GM12878 (cell line): ENCODE measurements at regions not wholly inside any gene's neighbourhood (a gene's known extent, or its start where the extent isn't known, plus 50 kb on each side); places are given as distances from the start of the nearest gene placed in this dataset.

ENCODE experiments used
- ATAC-seq: fragments of 200-7000 bp; cut with Tn5 transposase; 3 replicates; pipeline ENCODE4 v1.9.1; 2020; ENCODE audit warnings: mild to moderate bottlenecking, moderate library complexity
- BruUV-seq: library from RNA; stranded (reverse); fragments of 400-500 nt; replicated peaks from 2 replicates; lab custom pipeline; 2021; lab: Mats Ljungman, UMichigan
- CTCF ChIA-PET: fragments of 300-600 bp; sonication (Branson Sonifier 250); formaldehyde crosslinking; extraction: SDS; loops from one replicate; lab custom pipeline; 2021; ENCODE audit warnings: inconsistent platforms; lab: Yijun Ruan, JAX
- POLR2A ChIA-PET: fragments of 350-600 bp; formaldehyde crosslinking; extraction: SDS; loops from one replicate; lab custom pipeline; 2021; ENCODE audit warnings: inconsistent platforms; lab: Charles Lee
- RAD21 ChIA-PET: fragments of 300-600 bp; sonication (Branson Sonifier 250); formaldehyde crosslinking; loops from one replicate; lab custom pipeline; 2023; ENCODE audit warnings: antibody characterized with exemption; ENCODE audit not compliant: unreplicated experiment; lab: Charles Lee
- SMC1A ChIA-PET: fragments of 300-600 bp; sonication (Branson Sonifier 250); formaldehyde crosslinking; loops from one replicate; lab custom pipeline; 2023; ENCODE audit not compliant: unreplicated experiment, uncharacterized antibody; lab: Charles Lee
- DNase-seq: peaks from one replicate; pipeline ENCODE4 v3.0.0-alpha.2; 2011; ENCODE audit warnings: low read depth, low spot score
- FAIRE-seq: peaks from 3 replicates; lab custom pipeline; 2011; peaks lifted over from hg19 to GRCh38; lab: Jason Lieb, UNC
- H2AFZ ChIP-seq: 2 replicates; pipeline ENCODE4 v1.6.0; 2011; ENCODE audit warnings: low read depth, low read length, control low read depth; ENCODE audit not compliant: control insufficient read depth
- H3K27ac ChIP-seq: 2 replicates; pipeline ENCODE4 v1.5.1; 2011; ENCODE audit warnings: control low read depth; ENCODE audit not compliant: control insufficient read depth, insufficient read depth
- H3K27me3 ChIP-seq, 2 experiments: replicated peaks in 1 of 2; 2 replicates each; pipeline versions ENCODE4 v1.6.0 to v1.6.1; 2011; ENCODE audit warnings: low read length in 1 of 2; ENCODE audit not compliant: control insufficient read depth in 2 of 2, insufficient read depth in 2 of 2
- H3K36me3 ChIP-seq, 2 experiments: 2 replicates each; pipeline ENCODE4 v1.5.1; 2011; ENCODE audit warnings: low read length in 1 of 2; ENCODE audit not compliant: control insufficient read depth in 2 of 2, insufficient read depth in 2 of 2
- H3K4me1 ChIP-seq: 2 replicates; pipeline ENCODE4 v1.6.1; 2011; ENCODE audit warnings: mild to moderate bottlenecking, low read length, moderate library complexity, mixed read lengths; ENCODE audit not compliant: control insufficient read depth, insufficient read depth
- H3K4me2 ChIP-seq: 2 replicates; pipeline ENCODE4 v1.6.0; 2011; ENCODE audit warnings: control low read depth; ENCODE audit not compliant: control insufficient read depth, insufficient read depth
- H3K4me3 ChIP-seq: fragments of 200-600 bp; sonication (generic); 2 replicates; pipeline ENCODE4 v1.5.1; 2016
- H3K79me2 ChIP-seq: 2 replicates; pipeline ENCODE4 v1.6.0; 2011; ENCODE audit warnings: low read length; ENCODE audit not compliant: control insufficient read depth, insufficient read depth
- H3K9ac ChIP-seq: 2 replicates; pipeline ENCODE4 v1.8.0; 2011; ENCODE audit warnings: low read length, control low read depth, mixed read lengths; ENCODE audit not compliant: control insufficient read depth, insufficient read depth
- H3K9me3 ChIP-seq: replicated peaks from 3 replicates; pipeline ENCODE4 v1.5.1; 2011; ENCODE audit warnings: mild to moderate bottlenecking, low read length; ENCODE audit not compliant: control insufficient read depth, insufficient read depth
- H4K20me1 ChIP-seq: 2 replicates; pipeline ENCODE4 v1.6.0; 2011; ENCODE audit not compliant: control insufficient read depth, insufficient read depth
- BRCA1 ChIP-seq: IDR thresholded peaks from 2 replicates; pipeline ENCODE4 v1.6.1; 2011; ENCODE audit warnings: low read depth, low read length, improper control_type of control experiment
- CEBPB ChIP-seq, 2 experiments: fragments of 150-350 bp in 1 of 2; IDR thresholded peaks; 2 replicates each; pipeline ENCODE4 v1.6.1; 2012 to 2014; ENCODE audit warnings: low read depth in 2 of 2, low read length in 2 of 2, borderline replicate concordance in 1 of 2, inconsistent platforms in 1 of 2
- CHD2 ChIP-seq: IDR thresholded peaks from 2 replicates; pipeline ENCODE4 v1.6.1; 2011; ENCODE audit warnings: low read depth, low read length, improper control_type of control experiment, borderline replicate concordance
- FOXM1 ChIP-seq: IDR thresholded peaks from 2 replicates; pipeline ENCODE4 v1.6.1; 2012; ENCODE audit warnings: low read depth, mild to moderate bottlenecking, inconsistent platforms, low read length, moderate library complexity
- HCFC1 ChIP-seq: fragments of 150-350 bp; IDR thresholded peaks from 2 replicates; pipeline ENCODE4 v1.6.1; 2014; ENCODE audit warnings: low read length
- MTA3 ChIP-seq: IDR thresholded peaks from 2 replicates; pipeline ENCODE4 v1.6.1; 2012; ENCODE audit warnings: low read length, inconsistent platforms, borderline replicate concordance
- NFYB ChIP-seq: IDR thresholded peaks from 2 replicates; pipeline ENCODE4 v1.6.1; 2011; ENCODE audit warnings: low read depth, mild to moderate bottlenecking, low read length, improper control_type of control experiment, moderate library complexity; ENCODE audit not compliant: insufficient read depth
- PAX5 ChIP-seq: IDR thresholded peaks from 2 replicates; pipeline ENCODE4 v1.6.1; 2011; ENCODE audit warnings: low read depth, low read length, borderline replicate concordance
- SREBF1 ChIP-seq: IDR thresholded peaks from 2 replicates; pipeline ENCODE4 v1.6.1; 2012; ENCODE audit warnings: mild to moderate bottlenecking, low read length
- SRF ChIP-seq, 2 experiments: IDR thresholded peaks; 2 replicates each; pipeline ENCODE4 v1.6.1; 2011; ENCODE audit warnings: low read depth in 2 of 2, low read length in 2 of 2, mild to moderate bottlenecking in 1 of 2, moderate library complexity in 1 of 2
- ZBED1 ChIP-seq: IDR thresholded peaks from 2 replicates; pipeline ENCODE4 v1.6.1; 2016; ENCODE audit warnings: borderline replicate concordance
- ZNF207 ChIP-seq: fragments of 450-650 bp; IDR thresholded peaks from 2 replicates; pipeline ENCODE4 v1.6.1; 2014; ENCODE audit warnings: antibody characterized with exemption, mild to moderate bottlenecking, borderline replicate concordance
- WGBS: methylation state at CpG from one replicate; pipeline ENCODE4 v1.1.6; 2016; ENCODE audit warnings: low lambda C conversion rate; ENCODE audit not compliant: insufficient replicate concordance, insufficient coverage; ENCODE audit errors: missing lambda C conversion rate; 5-methylcytosine and 5-hydroxymethylcytosine counted together
- in situ Hi-C: fragments of 300-500 bp; cut with MboI; formaldehyde crosslinking; loops from 9 replicates; pipeline ENCODE4 v1.14.3; 2018; ENCODE audit warnings: mixed read lengths
- intact Hi-C: fragments of 100-400 bp; cut with micrococcal nuclease; formaldehyde crosslinking; loops from one replicate; pipeline ENCODE4 v1.14.2; 2022; ENCODE audit not compliant: unreplicated experiment
- TF ChIP-seq, protein P1 (sequence below): IDR thresholded peaks from 2 replicates; pipeline ENCODE4 v1.6.1; 2012; ENCODE audit warnings: mild to moderate bottlenecking, low read depth, low read length
- TF ChIP-seq, protein P2 (sequence below): fragments of 450-650 bp; IDR thresholded peaks from 2 replicates; pipeline ENCODE4 v1.6.1; 2017; ENCODE audit warnings: mild to moderate bottlenecking
- TF ChIP-seq, protein P3 (sequence below): fragments of 450-650 bp; formaldehyde crosslinking; IDR thresholded peaks from 2 replicates; pipeline ENCODE4 v1.5.0; 2022; ENCODE audit warnings: mild to moderate bottlenecking, missing genetic modification characterization

DNA sequence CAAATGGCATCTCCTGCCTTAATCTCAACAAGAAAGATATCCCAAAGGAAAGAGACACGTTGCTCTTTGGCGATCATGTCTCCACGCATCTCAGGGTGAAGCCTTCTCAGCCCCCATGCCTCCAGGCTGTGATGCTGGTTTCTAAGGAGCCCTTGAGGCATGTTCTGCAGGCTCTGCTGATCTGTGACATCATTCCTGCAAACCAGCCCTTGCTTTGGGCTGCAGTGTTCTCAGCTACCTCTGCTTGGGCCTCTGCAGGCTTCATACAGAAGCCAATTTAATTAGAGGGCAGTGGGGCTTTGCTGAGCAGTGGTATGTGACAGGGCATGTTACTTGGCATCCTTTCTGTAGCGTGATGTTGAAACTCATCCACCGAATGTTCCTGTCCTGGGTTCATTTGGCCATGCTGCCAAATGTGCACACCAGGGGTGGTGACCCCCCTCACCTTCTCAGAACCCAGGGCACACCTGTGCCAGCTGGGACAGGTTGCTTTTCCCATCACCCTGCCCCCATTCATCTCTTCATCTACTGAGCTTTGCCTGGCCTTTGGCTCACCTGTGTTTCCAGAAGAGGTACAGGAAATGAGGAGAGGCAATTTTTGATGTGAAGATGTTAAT lies 230.9 kb downstream of the TEX29 start:
- no peaks in the 10 kb centered on the region for H4K20me1 ChIP-seq
- ATAC-seq (no peak), FAIRE-seq (no peak), DNase-seq (no peak)
- POLR2A ChIA-PET, result no interaction called here
- H2AFZ ChIP-seq, result no peak overlapping the region
- BruUV-seq, result no TSS peak
- 45% methylated on average over 5 of the region's 5 CpGs for WGBS
- H3K9me3 ChIP-seq, result no peaks in the 10 kb centered on the region; the same call in 2 of the 3 replicates
- intact Hi-C loops, result no loop called here
- SMC1A ChIA-PET, result no interaction called here
- no peaks in the 10 kb centered on the region for H3K27me3 ChIP-seq
- CTCF ChIA-PET, result no interaction called here
- no peaks in the 10 kb centered on the region for H3K4me1 ChIP-seq
- H3K9ac ChIP-seq, result no peak overlapping the region
- no peaks in the 10 kb centered on the region for H3K79me2 ChIP-seq
- H3K4me2 ChIP-seq, result no peak overlapping the region
- H3K36me3 ChIP-seq, result no peaks in the 10 kb centered on the region
- in situ Hi-C loops, result no loop called here
- no peak overlapping the region for H3K4me3 ChIP-seq
- RAD21 ChIA-PET, result no interaction called here
- H3K27ac ChIP-seq, result no peak overlapping the region
- no peak for TF ChIP-seq CEBPB (IDR thresholded peaks at IDR 0.05; ENCODE audit: borderline replicate concordance in 1 of 2, low read depth in 2 of 2, low read length in 2 of 2)
- TF ChIP-seq FOXM1, result no peak
- TF ChIP-seq NFYB, result no peak
- no peak for TF ChIP-seq BRCA1
- TF ChIP-seq CHD2, result no peak
- TF ChIP-seq, protein P1, sequence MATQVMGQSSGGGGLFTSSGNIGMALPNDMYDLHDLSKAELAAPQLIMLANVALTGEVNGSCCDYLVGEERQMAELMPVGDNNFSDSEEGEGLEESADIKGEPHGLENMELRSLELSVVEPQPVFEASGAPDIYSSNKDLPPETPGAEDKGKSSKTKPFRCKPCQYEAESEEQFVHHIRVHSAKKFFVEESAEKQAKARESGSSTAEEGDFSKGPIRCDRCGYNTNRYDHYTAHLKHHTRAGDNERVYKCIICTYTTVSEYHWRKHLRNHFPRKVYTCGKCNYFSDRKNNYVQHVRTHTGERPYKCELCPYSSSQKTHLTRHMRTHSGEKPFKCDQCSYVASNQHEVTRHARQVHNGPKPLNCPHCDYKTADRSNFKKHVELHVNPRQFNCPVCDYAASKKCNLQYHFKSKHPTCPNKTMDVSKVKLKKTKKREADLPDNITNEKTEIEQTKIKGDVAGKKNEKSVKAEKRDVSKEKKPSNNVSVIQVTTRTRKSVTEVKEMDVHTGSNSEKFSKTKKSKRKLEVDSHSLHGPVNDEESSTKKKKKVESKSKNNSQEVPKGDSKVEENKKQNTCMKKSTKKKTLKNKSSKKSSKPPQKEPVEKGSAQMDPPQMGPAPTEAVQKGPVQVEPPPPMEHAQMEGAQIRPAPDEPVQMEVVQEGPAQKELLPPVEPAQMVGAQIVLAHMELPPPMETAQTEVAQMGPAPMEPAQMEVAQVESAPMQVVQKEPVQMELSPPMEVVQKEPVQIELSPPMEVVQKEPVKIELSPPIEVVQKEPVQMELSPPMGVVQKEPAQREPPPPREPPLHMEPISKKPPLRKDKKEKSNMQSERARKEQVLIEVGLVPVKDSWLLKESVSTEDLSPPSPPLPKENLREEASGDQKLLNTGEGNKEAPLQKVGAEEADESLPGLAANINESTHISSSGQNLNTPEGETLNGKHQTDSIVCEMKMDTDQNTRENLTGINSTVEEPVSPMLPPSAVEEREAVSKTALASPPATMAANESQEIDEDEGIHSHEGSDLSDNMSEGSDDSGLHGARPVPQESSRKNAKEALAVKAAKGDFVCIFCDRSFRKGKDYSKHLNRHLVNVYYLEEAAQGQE, result no peak
- TF ChIP-seq SREBF1, result no peak
- no peak for TF ChIP-seq HCFC1
- no peak for TF ChIP-seq MTA3
- TF ChIP-seq, protein P2, sequence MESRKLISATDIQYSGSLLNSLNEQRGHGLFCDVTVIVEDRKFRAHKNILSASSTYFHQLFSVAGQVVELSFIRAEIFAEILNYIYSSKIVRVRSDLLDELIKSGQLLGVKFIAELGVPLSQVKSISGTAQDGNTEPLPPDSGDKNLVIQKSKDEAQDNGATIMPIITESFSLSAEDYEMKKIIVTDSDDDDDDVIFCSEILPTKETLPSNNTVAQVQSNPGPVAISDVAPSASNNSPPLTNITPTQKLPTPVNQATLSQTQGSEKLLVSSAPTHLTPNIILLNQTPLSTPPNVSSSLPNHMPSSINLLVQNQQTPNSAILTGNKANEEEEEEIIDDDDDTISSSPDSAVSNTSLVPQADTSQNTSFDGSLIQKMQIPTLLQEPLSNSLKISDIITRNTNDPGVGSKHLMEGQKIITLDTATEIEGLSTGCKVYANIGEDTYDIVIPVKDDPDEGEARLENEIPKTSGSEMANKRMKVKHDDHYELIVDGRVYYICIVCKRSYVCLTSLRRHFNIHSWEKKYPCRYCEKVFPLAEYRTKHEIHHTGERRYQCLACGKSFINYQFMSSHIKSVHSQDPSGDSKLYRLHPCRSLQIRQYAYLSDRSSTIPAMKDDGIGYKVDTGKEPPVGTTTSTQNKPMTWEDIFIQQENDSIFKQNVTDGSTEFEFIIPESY, result no peak
- TF ChIP-seq PAX5, result no peak
- TF ChIP-seq ZNF207, result no peak
- TF ChIP-seq, protein P3, sequence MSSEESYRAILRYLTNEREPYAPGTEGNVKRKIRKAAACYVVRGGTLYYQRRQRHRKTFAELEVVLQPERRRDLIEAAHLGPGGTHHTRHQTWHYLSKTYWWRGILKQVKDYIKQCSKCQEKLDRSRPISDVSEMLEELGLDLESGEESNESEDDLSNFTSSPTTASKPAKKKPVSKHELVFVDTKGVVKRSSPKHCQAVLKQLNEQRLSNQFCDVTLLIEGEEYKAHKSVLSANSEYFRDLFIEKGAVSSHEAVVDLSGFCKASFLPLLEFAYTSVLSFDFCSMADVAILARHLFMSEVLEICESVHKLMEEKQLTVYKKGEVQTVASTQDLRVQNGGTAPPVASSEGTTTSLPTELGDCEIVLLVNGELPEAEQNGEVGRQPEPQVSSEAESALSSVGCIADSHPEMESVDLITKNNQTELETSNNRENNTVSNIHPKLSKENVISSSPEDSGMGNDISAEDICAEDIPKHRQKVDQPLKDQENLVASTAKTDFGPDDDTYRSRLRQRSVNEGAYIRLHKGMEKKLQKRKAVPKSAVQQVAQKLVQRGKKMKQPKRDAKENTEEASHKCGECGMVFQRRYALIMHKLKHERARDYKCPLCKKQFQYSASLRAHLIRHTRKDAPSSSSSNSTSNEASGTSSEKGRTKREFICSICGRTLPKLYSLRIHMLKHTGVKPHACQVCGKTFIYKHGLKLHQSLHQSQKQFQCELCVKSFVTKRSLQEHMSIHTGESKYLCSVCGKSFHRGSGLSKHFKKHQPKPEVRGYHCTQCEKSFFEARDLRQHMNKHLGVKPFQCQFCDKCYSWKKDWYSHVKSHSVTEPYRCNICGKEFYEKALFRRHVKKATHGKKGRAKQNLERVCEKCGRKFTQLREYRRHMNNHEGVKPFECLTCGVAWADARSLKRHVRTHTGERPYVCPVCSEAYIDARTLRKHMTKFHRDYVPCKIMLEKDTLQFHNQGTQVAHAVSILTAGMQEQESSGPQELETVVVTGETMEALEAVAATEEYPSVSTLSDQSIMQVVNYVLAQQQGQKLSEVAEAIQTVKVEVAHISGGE (CRISPR knock-in tag), result no peak
- no peak for TF ChIP-seq SRF (IDR thresholded peaks at IDR 0.05; ENCODE audit: low read depth in 2 of 2, low read length in 2 of 2)
- TF ChIP-seq ZBED1, result no peak
